ENCODE measurements at regions not wholly inside any gene's neighbourhood (a gene's known extent, or its start where the extent isn't known, plus 50 kb on each side); places are given as distances from the start of the nearest gene placed in this dataset.

DNA sequence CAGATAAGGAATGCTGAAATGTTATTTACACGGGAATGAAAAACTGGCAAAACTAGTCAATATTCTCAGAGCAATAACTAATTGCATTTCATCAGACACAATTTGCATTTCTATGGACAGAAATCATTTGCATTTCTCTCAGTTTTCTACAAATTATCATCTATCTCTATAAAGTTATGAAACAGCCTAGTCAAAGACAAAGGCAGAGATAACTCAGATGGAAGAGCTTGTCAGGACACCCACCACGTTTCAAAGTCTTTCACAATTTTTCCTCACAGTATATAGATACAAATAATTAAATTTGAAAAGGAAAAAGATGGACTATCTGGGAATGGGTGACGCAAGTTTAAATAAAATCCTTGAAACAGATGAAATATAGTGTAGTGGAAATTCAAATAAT lies 230.8 kb downstream of the GASK1B start:
- no peak for DNase-seq

DNA sequence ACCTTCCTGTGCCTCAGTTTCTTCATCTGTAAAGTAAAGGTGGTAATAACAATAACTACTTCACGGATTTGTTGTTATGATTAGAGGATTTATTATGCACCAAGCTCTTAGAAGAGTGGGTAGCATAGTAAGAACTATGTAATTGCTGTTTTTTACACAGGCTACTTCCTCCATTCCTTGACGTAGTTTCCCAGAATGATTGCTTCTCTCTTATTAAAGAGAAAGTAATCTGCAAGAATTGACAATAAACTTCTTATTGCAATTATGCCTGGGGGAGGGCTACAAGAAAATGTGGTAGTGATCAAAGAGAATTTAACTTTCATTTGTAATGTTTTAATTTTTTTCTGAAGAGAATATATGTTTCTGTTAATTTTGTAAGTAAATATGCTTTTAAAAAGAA lies 238.7 kb downstream of the GASK1B start:
- DNase-seq = no peak

DNA sequence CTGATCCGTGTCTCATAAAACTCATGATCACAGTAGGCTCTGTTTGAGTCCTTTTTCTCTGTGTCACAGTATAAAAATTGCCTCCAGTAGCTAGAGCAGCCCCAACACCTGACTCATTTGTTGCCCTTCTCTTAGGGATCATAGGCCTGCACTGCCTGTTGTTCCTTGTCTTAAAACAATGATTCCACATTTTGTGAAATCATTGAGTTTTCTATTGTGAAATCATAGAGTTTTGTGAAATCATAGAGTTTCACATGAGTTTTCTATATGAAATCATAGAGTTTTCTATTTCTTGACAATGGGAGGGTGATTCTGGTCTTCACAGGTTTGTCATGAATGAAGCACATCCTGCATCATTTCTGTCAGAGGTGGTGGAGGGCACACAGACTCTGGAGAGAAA lies 239.9 kb downstream of the GASK1B start:
- DNase-seq = no peak

DNA sequence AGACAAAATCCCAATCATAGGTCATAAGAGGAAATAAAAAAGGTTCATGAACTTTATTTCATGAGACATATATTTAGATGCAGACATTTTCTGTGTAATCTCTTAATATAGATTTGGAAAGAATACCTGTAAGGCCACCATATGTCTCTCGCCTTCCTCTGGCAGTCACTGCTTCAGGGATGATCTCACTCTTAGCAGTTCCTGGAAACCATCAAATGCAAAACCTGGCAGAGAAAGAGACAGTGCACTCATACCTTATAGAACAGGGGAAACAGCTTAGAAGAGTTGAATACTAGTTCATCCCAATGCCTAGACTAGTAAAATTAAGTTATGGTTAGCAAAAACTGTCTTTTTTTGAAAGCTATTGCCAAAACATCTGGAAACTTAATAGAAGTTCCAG lies 243.3 kb downstream of the GASK1B start:
- no peak for DNase-seq

DNA sequence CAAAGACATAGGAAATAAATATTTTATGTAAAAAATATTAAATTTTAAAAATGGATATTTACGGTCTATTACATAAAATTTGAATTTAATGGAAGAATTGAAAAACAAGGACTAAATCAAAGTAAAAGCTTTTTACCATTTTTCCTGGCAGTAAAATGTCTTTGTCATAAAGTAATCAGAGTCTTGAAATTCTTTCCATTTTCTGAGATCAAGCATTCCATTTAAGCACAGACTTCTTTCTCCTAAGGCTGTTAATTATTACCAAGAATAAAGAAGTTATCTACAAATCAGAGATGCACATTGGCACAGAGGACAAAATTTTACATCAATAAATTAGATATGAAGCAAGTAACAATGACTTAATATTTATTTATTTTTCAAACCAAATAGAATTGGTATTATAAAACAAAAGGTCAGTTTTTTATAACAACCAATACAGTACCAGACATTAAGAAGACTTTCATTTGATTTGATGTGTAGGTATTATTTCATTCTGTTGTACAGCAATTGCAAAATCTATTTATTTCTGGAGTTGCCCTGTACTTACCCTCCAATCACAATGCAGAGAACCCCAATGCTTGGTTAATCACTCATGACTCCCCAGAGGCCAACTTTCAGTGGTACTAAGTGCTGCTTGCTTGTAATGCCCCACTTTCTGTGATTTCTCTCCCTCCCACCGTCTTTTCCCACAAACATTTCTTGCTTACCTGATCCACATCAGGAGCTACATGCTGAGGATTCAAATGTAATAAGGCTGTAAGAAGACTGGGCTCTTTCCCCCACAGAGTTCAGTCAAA lies 254.6 kb downstream of the GASK1B start:
- DNase-seq = no peak

DNA sequence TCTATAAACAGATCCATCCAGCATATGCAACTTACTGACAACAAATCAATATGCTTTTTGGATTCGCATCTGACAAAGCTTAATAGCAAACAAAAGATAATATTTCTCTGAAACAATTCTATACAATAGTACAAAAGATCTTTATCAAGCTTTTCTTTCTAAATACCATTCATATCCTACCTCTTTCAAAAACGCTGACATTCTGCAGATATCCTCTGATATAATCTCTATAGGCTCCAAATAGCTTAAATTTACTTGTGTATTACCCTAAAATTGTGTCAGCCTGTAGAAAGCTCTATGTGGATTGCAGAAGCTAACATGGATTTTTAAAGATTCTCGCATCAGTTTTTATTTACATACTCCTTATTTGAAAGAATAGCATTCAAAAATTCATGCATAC lies 260.6 kb downstream of the GASK1B start:
- DNase-seq = no peak

DNA sequence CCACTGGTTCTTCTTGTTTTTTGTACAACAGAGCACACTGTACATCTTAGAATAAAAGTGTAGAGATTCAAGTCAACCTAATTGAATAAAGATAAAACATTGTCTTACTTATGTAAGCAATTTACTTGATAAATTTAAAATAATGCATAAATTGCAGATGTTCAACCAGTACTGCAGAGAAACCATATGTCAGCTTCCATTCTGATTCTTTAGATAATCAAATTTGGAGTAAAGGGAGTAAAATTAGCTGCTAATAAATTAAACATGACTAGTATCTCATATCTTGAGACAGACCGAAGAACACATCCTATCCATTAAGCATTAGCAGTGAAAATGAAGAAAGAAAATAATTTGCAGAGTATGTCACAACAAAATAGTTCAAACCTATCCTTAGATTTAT lies 261.2 kb downstream of the GASK1B start:
- no peak for DNase-seq

DNA sequence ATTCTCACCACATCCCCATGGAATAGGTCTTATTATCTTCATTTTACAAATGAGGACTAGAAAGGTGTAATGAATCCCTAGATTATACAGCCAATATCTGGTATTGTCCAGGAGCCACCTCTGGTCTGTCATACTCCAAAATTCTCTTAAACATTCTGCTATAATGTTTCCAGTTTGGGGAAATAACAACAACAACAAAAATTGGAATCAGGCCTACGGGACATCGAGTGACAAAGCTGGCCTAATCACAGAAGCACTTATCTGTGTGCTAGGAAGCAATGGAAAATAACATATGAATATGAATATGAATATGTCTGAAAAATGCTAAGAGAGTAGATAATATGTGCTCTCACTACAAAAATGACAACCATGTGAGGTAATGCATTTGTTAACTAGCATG lies 264.1 kb downstream of the GASK1B start:
- DNase-seq = no peak

DNA sequence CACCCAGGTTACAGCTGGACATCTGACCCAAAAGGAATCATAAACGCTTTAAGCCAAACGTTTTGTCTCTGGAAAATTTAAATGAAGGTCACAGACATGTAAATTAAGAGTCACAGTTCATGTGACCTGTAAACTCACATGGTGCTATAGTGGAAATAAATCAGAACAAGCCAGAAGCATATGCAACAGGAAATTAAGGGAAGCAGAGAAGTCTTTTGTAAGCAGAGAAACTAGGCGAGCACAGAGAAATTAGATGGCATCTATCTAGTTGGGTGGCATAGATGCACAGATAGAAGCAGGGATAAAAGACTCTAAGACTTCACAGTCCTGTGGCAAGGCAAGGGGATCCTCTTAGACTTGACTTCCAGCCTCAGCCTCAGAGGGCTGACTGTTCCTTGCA lies 264.8 kb downstream of the GASK1B start:
- DNase-seq = no peak

DNA sequence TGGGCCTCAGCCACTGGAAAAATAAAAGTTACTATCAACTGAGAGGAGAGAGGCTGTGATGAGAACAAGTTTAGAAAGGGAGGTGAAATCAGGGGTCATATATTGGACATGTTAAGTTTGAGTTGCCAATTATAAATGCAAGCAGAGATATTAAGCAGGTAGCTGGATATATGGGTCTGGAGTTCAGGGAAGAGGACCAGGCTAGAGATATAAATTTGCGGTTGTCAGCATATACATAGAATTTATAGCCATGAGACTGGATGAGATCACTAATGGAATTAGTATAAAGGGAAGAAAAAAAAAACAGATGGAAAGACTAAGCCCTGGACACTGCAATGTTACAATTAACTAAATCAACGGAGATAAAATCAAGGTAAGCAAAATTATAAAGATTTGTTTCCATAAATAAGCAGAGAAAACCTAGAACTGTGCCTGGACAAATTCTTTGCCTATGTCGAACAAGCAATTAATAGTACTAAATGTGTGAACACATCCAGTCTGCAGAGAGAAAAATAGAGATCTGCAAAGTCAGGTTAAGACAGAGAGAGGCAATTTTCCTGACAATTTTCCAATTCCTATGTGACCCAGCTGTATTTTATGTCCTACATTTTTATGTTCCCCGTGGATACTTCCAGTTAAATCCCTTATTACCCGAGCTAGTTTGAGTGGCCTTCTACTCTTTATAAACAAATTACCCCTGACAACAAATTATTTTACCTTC lies 265.4 kb downstream of the GASK1B start:
- no peak for DNase-seq

DNA sequence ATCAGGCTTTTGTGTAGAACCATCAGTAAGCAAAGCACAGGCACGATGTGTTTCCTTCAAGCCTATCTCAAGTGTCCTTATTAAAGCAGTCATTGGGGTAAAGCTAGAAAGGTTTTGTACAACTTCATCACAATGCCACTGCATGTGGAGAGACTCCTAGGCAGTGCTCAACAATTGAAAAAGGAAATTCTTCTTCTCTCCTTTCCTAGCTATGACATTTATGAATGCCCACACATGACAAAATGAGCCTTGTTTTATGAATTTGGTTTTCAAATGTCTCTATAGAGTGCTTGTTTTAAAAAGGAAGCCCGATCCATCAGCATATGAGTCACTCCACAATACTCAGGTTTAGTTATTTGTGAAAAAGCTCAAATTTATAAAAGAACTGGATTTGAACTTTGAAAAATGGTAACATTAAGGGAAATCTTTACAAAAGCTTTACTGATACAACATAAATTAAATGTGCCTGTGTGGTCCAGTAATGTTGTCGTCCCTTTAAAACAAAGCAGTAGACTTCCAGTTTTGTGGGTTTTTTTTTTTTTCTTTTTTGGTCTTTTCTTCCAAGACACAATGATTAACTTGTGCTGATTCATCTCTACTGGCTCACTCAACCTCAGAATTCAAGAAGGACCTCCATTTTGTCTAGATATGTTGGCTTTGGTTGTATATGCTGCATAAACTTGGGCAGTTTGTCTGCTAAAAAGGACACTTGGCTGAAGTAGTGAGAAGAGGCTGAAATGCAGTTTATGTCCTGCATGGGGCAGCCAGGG lies 273.8 kb downstream of the GASK1B start:
- DNase-seq = no peak

DNA sequence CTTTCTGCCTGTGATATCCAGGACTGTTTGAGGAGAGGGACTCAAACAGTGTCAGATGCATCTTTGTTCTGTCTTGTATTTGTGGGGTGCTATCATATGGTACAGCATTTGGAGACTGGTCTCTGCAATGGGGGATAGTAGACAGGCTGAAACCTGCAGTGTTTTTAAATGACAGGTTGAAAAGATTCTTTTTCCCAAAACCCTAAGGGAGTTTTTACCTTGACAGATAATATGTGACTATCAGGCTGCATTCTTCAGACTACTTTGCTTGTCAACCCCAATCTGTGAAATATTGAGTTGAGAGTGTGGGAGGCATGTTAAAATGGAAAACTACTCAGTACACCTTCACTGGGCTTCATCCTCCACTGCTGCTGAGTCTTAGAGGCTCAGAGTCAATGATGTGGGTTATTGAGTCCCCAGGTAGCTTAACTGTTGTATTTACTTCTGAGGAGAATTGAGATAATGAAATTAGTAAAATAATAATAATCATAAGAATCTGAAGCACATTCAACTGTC lies 274.9 kb downstream of the GASK1B start:
- DNase-seq = no peak

DNA sequence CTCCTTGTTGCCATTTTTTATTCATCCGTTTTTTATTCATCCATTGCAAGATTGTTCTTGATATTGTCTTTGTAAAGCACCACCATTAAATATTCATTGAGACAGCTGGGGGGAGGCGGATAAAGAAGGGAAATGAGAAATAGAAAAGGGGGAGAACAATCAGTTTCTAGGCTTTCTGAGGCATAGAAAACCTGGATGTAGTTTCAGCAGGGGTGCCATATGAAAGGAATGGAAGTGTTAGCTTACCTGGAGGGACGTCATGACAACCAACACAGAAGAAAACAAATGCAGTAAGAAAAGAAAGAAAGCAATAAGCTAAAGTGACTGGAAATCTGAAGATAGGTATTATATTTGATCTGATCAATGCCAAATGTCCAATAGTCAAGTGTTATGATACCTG lies 276.1 kb downstream of the GASK1B start:
- no peak for DNase-seq

DNA sequence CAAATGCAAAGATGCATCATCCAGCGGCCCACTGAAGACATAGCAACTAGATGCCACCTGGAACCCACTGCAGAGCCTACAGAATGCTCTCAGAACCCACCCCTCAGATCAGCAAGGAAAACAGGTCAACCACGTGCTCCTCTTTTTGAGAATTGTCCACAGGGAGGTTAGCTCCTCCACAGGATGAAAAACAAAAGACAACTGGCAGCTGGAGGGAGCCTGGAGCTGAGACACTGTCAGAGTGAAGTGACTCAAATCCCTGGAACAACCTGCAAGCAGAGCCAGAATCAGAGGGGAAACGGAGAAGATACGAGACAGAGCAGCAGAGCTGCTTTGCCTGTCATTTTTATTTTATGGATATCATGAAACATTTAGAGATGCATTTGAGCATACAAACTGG lies 277.6 kb downstream of the GASK1B start:
- no peak for DNase-seq

DNA sequence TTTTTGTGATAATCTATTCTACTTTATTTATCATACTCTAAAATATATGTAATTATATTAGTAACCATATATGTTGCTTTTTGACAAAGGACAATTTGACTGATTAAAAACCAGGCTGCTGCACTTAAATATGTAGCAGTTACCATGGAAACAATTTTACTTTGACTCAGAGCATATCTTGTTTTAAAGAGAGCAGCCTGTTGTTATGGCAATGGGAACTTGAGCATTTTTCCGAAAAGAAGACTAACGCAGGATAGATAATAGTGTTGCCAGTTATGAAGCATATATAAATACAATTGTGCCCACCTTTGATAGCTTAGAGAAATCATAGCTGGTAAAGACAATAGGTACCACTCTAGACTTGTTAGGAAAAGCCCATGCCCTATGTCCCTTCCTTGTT lies 283.0 kb downstream of the GASK1B start:
- DNase-seq = no peak

DNA sequence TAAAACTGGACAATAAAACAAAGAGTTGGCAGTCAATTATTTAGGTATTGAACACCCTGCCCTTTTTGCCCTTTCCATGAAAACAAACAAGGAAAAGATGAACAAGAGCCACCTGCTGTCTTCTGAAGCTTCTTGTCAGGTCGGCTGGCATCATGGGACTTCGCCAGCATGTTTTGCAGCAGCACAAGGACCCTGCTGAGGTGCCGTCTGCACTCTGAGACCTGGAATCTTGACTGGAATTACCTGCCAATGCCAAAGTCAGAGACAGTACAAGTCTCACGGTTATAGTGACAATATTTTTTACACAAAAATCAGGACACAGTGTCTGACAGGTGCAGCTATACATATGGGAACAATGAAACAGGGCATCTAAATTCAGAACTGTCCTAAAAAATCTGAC lies 284.5 kb downstream of the GASK1B start:
- no peak for DNase-seq

DNA sequence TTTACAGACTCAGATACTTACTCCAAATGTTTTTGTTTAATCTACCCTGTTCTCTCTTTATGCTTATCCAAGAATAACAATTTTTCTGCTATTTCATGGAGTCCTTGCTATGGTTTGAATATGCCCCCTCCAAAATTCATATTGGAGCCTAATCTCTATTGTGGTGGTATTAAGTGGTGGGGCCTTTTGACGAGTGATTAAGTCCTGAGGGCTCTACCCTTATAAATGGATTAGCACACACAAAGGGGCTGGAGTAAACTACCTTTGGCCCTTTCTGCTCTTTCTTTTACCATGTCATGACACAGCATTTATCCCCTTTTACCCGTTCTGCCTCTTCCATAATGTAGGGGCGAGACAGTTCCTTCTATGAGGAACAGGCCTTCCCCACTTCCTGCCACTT lies 285.5 kb downstream of the GASK1B start:
- no peak for DNase-seq

DNA sequence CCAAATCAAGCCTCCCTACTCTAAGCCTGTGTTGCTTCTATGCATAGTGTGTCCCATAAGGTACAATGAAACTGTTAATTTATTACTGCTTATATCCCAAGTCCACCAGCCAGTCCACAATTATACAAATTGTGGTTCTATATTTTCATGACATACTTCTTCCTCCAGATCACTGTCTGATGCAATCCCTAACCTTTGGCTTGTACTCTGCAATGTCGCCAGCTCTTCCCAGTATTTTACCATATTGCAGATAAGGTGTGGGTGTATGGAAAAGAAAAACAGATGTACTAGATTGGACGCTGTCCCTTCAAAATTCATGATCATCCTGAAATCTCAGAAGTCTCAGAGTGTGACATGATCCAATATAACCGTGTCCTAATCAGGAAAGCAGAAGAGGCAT lies 286.2 kb downstream of the GASK1B start:
- DNase-seq = no peak

DNA sequence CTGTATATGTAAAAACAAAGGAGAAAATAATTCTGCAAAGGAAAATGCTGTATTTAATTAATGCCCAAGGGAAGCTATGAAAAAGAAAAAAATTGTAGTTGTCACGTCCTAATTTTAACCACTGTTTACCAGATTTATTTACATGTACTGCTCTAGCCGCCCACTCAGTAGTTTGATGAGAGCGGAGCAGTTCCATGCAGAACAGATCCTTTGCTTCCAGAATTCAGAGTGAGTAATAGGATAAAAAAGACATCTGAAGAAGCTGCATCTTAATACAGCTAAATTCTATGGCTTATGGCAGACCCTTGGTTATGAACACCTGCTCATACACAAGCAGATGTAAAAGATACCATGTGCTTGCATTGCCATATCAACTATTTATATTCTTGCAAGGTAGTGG lies 287.0 kb downstream of the GASK1B start:
- no peak for DNase-seq

DNA sequence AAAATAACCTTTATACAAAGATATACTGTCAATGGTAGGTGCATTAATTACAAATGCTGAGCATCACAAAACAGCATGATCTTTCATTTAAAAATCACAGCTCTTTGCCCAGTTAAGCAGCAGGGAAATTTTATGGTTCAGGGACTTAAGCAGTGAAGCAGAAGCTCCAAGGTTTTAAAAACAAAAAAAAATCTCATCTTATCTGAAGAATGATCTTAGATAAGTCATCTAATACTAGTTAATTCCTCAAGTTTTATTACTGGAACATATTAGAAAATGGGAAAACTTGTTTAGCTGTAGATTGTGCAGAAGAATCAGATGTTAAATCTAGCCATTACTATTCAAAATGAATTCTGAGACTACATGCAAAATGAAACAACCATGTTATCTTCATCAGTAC lies 289.9 kb downstream of the GASK1B start:
- DNase-seq = no peak

DNA sequence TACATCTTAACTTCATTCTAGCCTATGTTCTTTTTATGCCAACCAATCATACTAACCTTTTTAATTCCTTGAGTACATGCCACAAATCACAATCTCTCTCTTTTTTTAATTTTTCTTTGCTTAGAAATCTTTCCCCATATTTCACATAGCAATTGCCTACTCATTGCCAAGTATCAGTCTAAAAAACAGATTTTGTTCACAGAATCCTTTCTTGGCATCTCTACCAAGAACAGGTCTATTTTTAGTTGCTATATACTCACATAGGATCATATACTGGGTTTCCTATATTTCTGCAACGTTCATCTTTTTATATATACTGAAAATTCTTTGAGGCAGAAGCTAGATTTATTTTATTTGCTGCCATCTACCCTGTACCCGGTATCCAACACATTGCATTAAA lies 292.1 kb downstream of the GASK1B start:
- no peak for DNase-seq

DNA sequence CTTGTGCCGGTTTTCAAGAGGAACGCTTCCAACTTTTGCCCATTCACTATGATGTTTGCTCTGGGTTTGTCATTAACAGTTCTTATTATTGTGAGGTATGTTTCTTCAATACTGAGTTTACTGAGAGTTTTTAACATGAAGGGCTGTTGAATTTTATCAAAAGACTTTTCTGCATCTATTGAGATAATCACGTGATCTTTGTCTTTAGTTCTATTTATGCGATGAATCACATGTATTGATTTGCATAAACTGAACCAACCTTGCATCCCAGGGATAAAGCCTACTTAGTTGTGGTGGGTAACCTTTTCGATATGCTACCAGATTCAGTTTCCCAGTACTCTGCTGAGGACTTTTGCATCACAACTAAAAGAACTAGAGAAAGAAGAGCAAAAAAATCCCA lies 318.0 kb downstream of the GASK1B start:
- DNase-seq = no peak

DNA sequence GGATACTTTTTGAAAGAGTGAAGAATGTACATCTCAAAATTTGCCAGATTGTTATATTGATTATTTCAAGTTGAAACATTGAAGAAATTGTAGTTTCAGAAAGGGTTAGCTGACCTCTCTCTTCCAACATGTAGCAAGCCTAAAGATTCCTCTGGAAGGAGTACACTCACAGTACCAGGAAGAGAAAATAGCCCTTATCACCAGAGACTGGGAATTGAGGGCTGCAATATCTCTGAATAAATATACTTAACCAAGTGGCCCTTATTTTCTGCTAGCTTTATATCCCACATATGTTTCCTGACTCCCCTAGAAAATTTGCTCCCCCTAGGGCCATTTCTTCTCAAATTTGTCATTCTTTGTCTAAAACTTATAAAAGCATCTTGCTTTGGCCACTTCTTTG lies 332.2 kb downstream of the GASK1B start:
- DNase-seq = no peak

DNA sequence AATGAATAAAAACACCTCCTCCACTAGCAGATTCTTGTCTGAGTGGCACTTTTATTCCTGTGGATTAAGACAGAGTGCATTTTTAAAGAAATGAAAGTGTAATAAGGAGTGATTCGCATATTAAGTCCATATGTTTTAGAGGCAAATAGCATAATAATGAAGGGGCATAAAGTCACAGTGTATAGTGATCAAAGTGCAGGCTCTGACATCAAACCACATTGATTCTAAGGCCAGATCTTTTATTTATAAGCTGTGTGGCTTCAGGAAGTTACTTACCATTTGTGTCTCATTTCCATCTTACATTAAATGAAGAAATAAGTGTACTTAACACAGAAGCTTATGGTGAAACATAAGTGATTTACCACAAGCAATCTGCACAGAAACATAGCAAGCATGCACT lies 332.8 kb downstream of the GASK1B start:
- DNase-seq = no peak
